ENCODE measurements at regions not wholly inside any gene's neighbourhood (a gene's known extent, or its start where the extent isn't known, plus 50 kb on each side); places are given as distances from the start of the nearest gene placed in this dataset.

DNA sequence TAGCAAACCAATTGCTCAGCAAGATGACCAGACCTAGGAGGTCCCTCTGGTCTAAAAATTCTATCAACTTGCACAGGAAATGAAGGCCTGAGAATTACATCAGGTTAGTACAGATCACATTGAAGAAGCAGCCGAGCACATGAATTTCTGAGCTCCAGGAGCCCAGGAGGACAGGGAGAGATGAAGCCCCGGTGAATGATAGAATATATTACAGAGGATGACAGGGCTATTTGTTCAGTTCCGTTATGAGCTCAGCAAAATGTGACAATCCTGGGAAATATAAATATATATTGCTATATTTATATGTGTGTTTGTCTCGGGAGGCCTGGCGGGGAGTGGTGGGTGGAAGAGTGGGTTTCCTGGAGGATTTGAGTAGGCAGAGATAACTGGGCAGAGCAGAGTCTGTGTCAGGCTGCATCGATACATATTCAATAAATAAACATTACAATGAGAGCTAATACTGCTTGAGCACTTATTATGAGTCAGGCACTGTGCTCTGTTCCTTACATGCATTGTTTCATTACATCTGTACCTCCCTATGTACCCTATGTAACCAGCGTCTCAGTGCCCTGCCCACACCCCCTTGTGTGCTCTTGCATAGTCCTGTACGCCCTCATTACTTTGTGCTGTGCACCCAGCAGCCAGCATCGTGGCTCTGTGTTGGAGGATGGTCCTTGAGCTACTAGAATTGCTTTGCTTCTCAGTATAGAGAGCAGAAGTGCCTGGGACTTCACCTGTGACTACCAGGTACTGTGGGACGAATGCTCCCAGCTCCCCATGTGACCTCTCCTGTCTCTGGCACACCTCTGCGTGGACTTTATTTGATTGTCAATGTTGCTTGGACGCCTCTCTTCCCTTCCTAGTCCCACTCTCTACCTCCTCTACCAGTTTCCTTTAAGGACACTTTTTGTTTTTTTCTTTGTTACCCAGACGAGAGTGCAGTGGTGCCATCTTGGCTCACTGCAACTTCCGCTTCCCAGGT lies 58.1 kb upstream of the KLF9 start:
- TF ChIP-seq FOXK2 (IDR thresholded peaks at IDR 0.05) (no peak), SUZ12 (IDR thresholded peaks at IDR 0.05) (no peak), FOXA1 (IDR thresholded peaks at IDR 0.05) (no peak), BHLHE40 (IDR thresholded peaks at IDR 0.05; ENCODE audit: borderline replicate concordance) (no peak), NFRKB (IDR thresholded peaks at IDR 0.05) (no peak), TARDBP (IDR thresholded peaks at IDR 0.05) (no peak)

Data from HEK293T (cell line).